Thyroid gland (tissue), 4 donors: ENCODE measurements at regions not wholly inside any gene's neighbourhood (a gene's known extent, or its start where the extent isn't known, plus 50 kb on each side); places are given as distances from the start of the nearest gene placed in this dataset.
"Not testable (repeated sequence)": the region's sequence is repeated elsewhere in the genome, so short reads cannot be mapped to it uniquely, and the experiment has no call there.

Source experiments
- DNase-seq, 2 donors: peaks; one replicate each; pipeline ENCODE4 v3.0.0-alpha.2; 2019
- H3K27ac ChIP-seq, 3 donors: fragments of 200-600 bp; sonication (generic); 1 replicate in 2 of 3; 2 replicates in 1 of 3; pipeline ENCODE4 v1.5.1; 2016 to 2019; ENCODE audit warnings: mild to moderate bottlenecking in 1 of 3, moderate library complexity in 1 of 3
- H3K27me3 ChIP-seq: fragments of 200-600 bp; sonication (generic); one replicate; pipeline ENCODE4 v1.5.1; 2019
- H3K36me3 ChIP-seq, 2 donors: fragments of 200-600 bp; sonication (generic); one replicate each; pipeline ENCODE4 v1.5.1; 2016 to 2019
- H3K4me1 ChIP-seq, 2 donors: fragments of 200-600 bp; sonication (generic); one replicate each; pipeline ENCODE4 v1.5.1; 2017 to 2019
- H3K4me3 ChIP-seq, 3 donors: fragments of 200-600 bp; sonication (generic); replicated peaks in 1 of 3; 1 replicate in 2 of 3; 2 replicates in 1 of 3; pipeline ENCODE4 v1.5.1; 2016; ENCODE audit warnings: mild to moderate bottlenecking in 1 of 3
- H3K9me3 ChIP-seq: fragments of 200-600 bp; sonication (generic); one replicate; pipeline ENCODE4 v1.5.1; 2017
- POLR2A ChIP-seq, 2 donors: fragments of 450-650 bp; IDR thresholded peaks; one replicate each; pipeline ENCODE4 v1.6.1; 2017; ENCODE audit warnings: antibody characterized with exemption in 2 of 2, mild to moderate bottlenecking in 2 of 2, moderate library complexity in 1 of 2
- WGBS, 2 donors: methylation state at CpG; one replicate each; pipeline ENCODE4 v1.1.5; 2017; 5-methylcytosine and 5-hydroxymethylcytosine counted together
- intact Hi-C: fragments of 100-400 bp; cut with DNase I; formaldehyde crosslinking; loops from one replicate; pipeline ENCODE4 v1.15.1; 2023
- TF ChIP-seq, protein P1 (sequence below), 6 experiments: fragments of 200-600 bp in 3 of 6; fragments of 450-650 bp in 3 of 6; sonication (generic) in 3 of 6; IDR thresholded peaks; one replicate each; pipeline ENCODE4 v1.5.1; 2016 to 2019; ENCODE audit warnings: antibody characterized with exemption in 6 of 6, mild to moderate bottlenecking in 2 of 6, inconsistent platforms in 1 of 6, moderate library complexity in 1 of 6

- Histone ChIP-seq H3K36me3 (no peaks in the 10 kb centered on the region), H3K9me3 (no peaks in the 10 kb centered on the region), H3K4me1 (no peaks in the 10 kb centered on the region), H3K27me3 (no peaks in the 10 kb centered on the region), H3K27ac (no peak overlapping the region), H3K4me3 (no peak overlapping the region)
- DNase-seq, result no peak
- intact Hi-C loops, result no loop called here
- no peak for TF ChIP-seq POLR2A (IDR thresholded peaks at IDR 0.05)
- TF ChIP-seq, protein P1, sequence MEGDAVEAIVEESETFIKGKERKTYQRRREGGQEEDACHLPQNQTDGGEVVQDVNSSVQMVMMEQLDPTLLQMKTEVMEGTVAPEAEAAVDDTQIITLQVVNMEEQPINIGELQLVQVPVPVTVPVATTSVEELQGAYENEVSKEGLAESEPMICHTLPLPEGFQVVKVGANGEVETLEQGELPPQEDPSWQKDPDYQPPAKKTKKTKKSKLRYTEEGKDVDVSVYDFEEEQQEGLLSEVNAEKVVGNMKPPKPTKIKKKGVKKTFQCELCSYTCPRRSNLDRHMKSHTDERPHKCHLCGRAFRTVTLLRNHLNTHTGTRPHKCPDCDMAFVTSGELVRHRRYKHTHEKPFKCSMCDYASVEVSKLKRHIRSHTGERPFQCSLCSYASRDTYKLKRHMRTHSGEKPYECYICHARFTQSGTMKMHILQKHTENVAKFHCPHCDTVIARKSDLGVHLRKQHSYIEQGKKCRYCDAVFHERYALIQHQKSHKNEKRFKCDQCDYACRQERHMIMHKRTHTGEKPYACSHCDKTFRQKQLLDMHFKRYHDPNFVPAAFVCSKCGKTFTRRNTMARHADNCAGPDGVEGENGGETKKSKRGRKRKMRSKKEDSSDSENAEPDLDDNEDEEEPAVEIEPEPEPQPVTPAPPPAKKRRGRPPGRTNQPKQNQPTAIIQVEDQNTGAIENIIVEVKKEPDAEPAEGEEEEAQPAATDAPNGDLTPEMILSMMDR (IDR thresholded peaks at IDR 0.05), result no peak
Measured at GRCh38 chr12:17134315-17134714, 528.4 kb upstream of the LMO3 start.

DNA sequence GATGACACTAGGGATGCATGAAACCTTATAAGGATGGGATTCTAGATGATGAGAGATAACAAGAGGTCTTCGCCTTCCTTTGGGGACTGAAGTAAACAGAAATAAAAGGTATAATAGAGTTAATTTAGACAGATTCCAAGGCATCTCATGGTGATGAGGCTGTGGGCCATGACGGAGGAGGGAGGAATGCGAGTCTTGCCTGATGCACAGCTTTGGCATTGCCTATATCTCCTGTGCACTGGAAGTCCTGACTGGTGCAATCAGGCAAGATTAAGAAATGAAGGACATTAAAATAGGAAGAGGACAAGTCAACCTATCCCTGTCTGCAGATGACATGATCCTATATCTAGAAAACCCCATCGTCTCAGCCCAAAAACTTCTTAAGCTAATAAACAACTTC, 526.4 kb upstream of the LMO3 start:
- no peak for DNase-seq
- H3K9me3 ChIP-seq, result no peaks in the 10 kb centered on the region
- H3K27ac ChIP-seq, result no peak overlapping the region
- no peaks in the 10 kb centered on the region for H3K36me3 ChIP-seq
- 91% methylated on average over 4 of the region's 4 CpGs for WGBS, 2 donors
- intact Hi-C loops, result no loop called here
- TF ChIP-seq, protein P1 (IDR thresholded peaks at IDR 0.05), result no peak
- no peak for TF ChIP-seq POLR2A (IDR thresholded peaks at IDR 0.05)
- H3K27me3 ChIP-seq, result no peaks in the 10 kb centered on the region
- no peak overlapping the region for H3K4me3 ChIP-seq
- no peaks in the 10 kb centered on the region for H3K4me1 ChIP-seq

GRCh38 chr12:17116538-17116937, 510.6 kb upstream of the LMO3 start:
- H3K4me1 ChIP-seq, intact Hi-C loops, H3K27me3 ChIP-seq, H3K4me3 ChIP-seq, DNase-seq, H3K27ac ChIP-seq, H3K9me3 ChIP-seq, H3K36me3 ChIP-seq: not testable (repeated sequence)
- 90 to 97% methylated on average over 3 of the region's 3 CpGs for WGBS, 2 donors

- no peak for TF ChIP-seq POLR2A (IDR thresholded peaks at IDR 0.05)
- Histone ChIP-seq H3K36me3 (no peaks in the 10 kb centered on the region), H3K4me3 (no peak overlapping the region), H3K9me3 (no peaks in the 10 kb centered on the region), H3K27me3 (no peaks in the 10 kb centered on the region), H3K27ac (no peak overlapping the region), H3K4me1 (no peaks in the 10 kb centered on the region)
- no peak for DNase-seq
- intact Hi-C loops, result no loop called here
Measured at GRCh38 chr12:17110316-17110715, 504.4 kb upstream of the LMO3 start.

DNA sequence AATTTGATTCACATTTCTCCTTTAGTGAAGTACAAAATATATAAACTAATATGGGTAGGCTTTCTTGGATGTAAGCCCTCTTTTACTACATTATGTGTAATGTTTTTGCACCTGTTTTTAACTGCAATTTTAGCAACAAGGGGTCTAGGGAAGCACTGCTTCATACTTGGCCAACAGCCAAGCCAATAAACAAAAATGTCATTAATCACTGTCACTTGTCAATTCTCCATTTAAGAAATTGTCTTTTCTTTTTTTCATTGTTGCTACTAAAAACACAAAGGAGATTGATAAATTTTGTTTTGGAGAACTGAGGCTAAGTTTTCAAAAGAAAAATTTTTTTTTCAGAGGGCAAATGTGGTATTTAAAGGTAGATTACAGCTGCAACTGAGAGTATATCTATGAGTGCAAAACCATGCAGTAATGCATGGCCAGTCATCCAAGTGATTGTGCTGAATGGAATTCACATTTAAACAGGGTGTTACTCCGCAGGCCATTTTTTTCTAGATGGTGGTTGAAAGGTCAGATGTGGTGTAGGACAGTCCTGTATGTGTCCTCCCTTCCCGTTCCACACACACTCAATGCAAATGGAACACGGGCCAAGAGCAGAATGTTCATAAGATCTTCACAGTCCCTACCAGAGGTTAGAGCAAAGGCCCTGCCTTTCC, 503.0 kb upstream of the LMO3 start:
- 49 to 64% methylated on average over 3 of the region's 3 CpGs for WGBS, 2 donors
- no peak for DNase-seq

GRCh38 chr12:17104801-17105200, 498.8 kb upstream of the LMO3 start:
- Histone ChIP-seq H3K9me3 (no peaks in the 10 kb centered on the region), H3K27ac (no peak overlapping the region), H3K27me3 (no peaks in the 10 kb centered on the region), H3K36me3 (no peaks in the 10 kb centered on the region), H3K4me1 (no peaks in the 10 kb centered on the region), H3K4me3 (no peak overlapping the region)
- DNase-seq, result no peak
- 69 to 79% methylated on average over 2 of the region's 2 CpGs for WGBS, 2 donors
- intact Hi-C loops, result no loop called here
- no peak for TF ChIP-seq POLR2A (IDR thresholded peaks at IDR 0.05)
- TF ChIP-seq, protein P1 (IDR thresholded peaks at IDR 0.05), result no peak

More for the DNA sequence above, 503.0 kb upstream of the LMO3 start:
- no peak overlapping the region for H3K4me3 ChIP-seq
- no peaks in the 10 kb centered on the region for H3K27me3 ChIP-seq
- intact Hi-C loops, result no loop called here
- H3K9me3 ChIP-seq, result no peaks in the 10 kb centered on the region
- H3K27ac ChIP-seq, result no peak overlapping the region
- TF ChIP-seq, protein P1 (IDR thresholded peaks at IDR 0.05), result no peak
- no peak for TF ChIP-seq POLR2A (IDR thresholded peaks at IDR 0.05)
- no peaks in the 10 kb centered on the region for H3K36me3 ChIP-seq
- H3K4me1 ChIP-seq, result no peaks in the 10 kb centered on the region
